ENCODE measurements at regions not wholly inside any gene's neighbourhood (a gene's known extent, or its start where the extent isn't known, plus 50 kb on each side); places are given as distances from the start of the nearest gene placed in this dataset.

DNA sequence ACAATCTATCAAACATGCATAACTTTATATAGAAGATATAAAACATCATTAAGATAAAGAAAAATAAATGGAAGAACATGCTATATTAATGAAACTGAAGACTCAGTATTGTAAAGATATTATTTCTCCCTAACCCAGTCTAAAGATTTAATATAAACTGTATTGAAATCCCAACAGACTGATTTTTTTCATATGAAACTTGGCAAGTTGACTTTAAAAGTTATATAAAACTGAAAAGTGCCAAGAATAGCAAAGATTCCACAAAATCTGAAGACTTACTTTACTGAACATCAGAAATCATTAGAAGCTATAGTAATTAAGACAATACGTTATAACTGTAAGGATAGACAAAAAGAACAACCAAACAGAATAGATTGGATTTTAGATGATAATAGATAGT lies 531.3 kb upstream of the MCTP2 start:
- TF ChIP-seq POLR2A (conservative IDR thresholded peaks at IDR 0.05) (no peak), MYC (IDR thresholded peaks at IDR 0.05; ENCODE audit: low read depth, low read length) (no peak), MYC (CRISPR knock-in tag; IDR thresholded peaks at IDR 0.05; ENCODE audit: borderline replicate concordance, low read depth) (no peak), FOXP1 (CRISPR knock-in tag; IDR thresholded peaks at IDR 0.05) (no peak), RFX7 (CRISPR knock-in tag; IDR thresholded peaks at IDR 0.05) (no peak)
- TF ChIP-seq, protein P1, sequence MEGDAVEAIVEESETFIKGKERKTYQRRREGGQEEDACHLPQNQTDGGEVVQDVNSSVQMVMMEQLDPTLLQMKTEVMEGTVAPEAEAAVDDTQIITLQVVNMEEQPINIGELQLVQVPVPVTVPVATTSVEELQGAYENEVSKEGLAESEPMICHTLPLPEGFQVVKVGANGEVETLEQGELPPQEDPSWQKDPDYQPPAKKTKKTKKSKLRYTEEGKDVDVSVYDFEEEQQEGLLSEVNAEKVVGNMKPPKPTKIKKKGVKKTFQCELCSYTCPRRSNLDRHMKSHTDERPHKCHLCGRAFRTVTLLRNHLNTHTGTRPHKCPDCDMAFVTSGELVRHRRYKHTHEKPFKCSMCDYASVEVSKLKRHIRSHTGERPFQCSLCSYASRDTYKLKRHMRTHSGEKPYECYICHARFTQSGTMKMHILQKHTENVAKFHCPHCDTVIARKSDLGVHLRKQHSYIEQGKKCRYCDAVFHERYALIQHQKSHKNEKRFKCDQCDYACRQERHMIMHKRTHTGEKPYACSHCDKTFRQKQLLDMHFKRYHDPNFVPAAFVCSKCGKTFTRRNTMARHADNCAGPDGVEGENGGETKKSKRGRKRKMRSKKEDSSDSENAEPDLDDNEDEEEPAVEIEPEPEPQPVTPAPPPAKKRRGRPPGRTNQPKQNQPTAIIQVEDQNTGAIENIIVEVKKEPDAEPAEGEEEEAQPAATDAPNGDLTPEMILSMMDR (IDR thresholded peaks at IDR 0.05 in 2 of 3, conservative IDR thresholded peaks at IDR 0.05 in 1 of 3; ENCODE audit: insufficient read depth in 2 of 3, low read depth in 1 of 3, low read length in 3 of 3), result no peak

Data from K562 (cell line).